Uterus (tissue), 3 donors: ENCODE measurements at regions not wholly inside any gene's neighbourhood (a gene's known extent, or its start where the extent isn't known, plus 50 kb on each side); places are given as distances from the start of the nearest gene placed in this dataset.

ENCODE experiments used
- DNase-seq, 2 donors: peaks; one replicate each; pipeline ENCODE4 v3.0.0-alpha.2; 2019 to 2020
- H3K27ac ChIP-seq, 2 donors: fragments of 200-600 bp; sonication (generic); 1 replicate in 1 of 2; 2 replicates in 1 of 2; pipeline ENCODE4 v1.5.1; 2016 to 2018
- H3K27me3 ChIP-seq, 2 donors: fragments of 200-600 bp; sonication (generic); one replicate each; pipeline ENCODE4 v1.5.1; 2018 to 2019; ENCODE audit warnings: control low read depth in 1 of 2
- H3K36me3 ChIP-seq, 2 donors: fragments of 200-600 bp; sonication (generic); one replicate each; pipeline ENCODE4 v1.5.1; 2019; ENCODE audit warnings: control low read depth in 1 of 2
- H3K4me1 ChIP-seq, 2 donors: fragments of 200-600 bp; sonication (generic); one replicate each; pipeline ENCODE4 v1.5.1; 2018 to 2019; ENCODE audit warnings: control low read depth in 1 of 2
- H3K4me3 ChIP-seq, 2 donors: fragments of 200-600 bp; sonication (generic); 1 replicate in 1 of 2; 2 replicates in 1 of 2; pipeline ENCODE4 v1.5.1; 2018 to 2019; ENCODE audit warnings: mild to moderate bottlenecking in 1 of 2
- H3K9me3 ChIP-seq, 2 donors: fragments of 200-600 bp; sonication (generic); one replicate each; pipeline ENCODE4 v1.5.1; 2019; ENCODE audit warnings: control low read depth in 1 of 2
- POLR2A ChIP-seq, 2 donors: fragments of 450-650 bp; IDR thresholded peaks; one replicate each; pipeline ENCODE4 v1.6.1; 2016; ENCODE audit warnings: antibody characterized with exemption in 2 of 2, mild to moderate bottlenecking in 1 of 2, moderate library complexity in 1 of 2
- intact Hi-C: fragments of 100-400 bp; cut with DNase I; formaldehyde crosslinking; loops from one replicate; pipeline ENCODE4 v1.15.1; 2023; ENCODE audit warnings: low total_unique reads
- TF ChIP-seq, protein P1 (sequence below), 4 experiments: fragments of 200-600 bp in 2 of 4; fragments of 450-650 bp in 2 of 4; sonication (generic) in 2 of 4; IDR thresholded peaks; one replicate each; pipeline ENCODE4 v1.5.1; 2016 to 2019; ENCODE audit warnings: antibody characterized with exemption in 4 of 4, mild to moderate bottlenecking in 2 of 4, moderate library complexity in 1 of 4
- donor health status: DM: yes; HTN: yes; CAD: no.

DNA sequence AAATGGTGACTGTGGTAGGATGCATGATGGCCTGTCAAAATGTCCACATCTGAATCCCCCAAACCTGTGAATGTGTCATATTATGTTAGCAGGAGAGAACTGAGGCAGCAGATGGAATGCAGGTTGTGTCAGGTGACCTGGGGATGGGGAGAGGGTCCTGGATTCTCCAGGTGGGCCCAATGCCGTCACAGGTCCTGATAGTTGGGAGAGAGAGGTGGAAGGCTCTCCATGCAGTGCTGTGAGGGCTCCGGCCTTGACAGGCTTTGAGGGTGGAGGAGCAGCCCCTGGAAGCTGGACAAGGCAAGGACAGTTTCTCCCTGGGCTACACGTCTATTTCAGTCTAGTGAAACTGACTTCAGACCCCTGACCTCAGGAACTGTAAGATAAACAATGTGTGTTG is 330.9 kb upstream of the ZNF32 start:
- Histone ChIP-seq H3K27ac (no peak overlapping the region), H3K4me1 (no peaks in the 10 kb centered on the region), H3K4me3 (no peak overlapping the region), H3K9me3 (no peaks in the 10 kb centered on the region), H3K36me3 (no peaks in the 10 kb centered on the region), H3K27me3 (no peaks in the 10 kb centered on the region)
- no peak for DNase-seq
- intact Hi-C loops = no loop called here
- TF ChIP-seq, protein P1, sequence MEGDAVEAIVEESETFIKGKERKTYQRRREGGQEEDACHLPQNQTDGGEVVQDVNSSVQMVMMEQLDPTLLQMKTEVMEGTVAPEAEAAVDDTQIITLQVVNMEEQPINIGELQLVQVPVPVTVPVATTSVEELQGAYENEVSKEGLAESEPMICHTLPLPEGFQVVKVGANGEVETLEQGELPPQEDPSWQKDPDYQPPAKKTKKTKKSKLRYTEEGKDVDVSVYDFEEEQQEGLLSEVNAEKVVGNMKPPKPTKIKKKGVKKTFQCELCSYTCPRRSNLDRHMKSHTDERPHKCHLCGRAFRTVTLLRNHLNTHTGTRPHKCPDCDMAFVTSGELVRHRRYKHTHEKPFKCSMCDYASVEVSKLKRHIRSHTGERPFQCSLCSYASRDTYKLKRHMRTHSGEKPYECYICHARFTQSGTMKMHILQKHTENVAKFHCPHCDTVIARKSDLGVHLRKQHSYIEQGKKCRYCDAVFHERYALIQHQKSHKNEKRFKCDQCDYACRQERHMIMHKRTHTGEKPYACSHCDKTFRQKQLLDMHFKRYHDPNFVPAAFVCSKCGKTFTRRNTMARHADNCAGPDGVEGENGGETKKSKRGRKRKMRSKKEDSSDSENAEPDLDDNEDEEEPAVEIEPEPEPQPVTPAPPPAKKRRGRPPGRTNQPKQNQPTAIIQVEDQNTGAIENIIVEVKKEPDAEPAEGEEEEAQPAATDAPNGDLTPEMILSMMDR (IDR thresholded peaks at IDR 0.05) = no peak
- no peak for TF ChIP-seq POLR2A (IDR thresholded peaks at IDR 0.05)

DNA sequence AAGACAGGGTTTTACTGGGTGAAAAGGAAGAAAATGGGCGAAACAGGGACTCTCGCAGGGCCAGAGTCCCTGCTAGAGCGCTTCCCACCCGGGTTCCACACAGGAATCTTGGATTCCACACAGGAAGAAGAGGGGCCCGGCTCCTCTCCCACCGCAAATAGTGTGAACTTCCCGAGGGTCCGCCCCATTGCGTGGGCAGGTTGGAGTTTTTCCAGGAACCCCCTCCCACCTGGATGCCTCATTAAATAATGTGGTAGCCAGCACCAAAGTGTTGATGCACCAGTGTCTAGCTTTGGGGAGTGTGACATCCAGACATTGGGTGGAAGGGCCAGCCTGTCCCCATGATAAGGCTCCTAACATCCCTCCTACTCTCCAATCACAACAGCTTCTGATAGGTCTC is 330.3 kb upstream of the ZNF32 start:
- Histone ChIP-seq H3K4me1 (no peaks in the 10 kb centered on the region), H3K4me3 (no peak overlapping the region), H3K36me3 (no peaks in the 10 kb centered on the region), H3K27ac (no peak overlapping the region), H3K27me3 (no peaks in the 10 kb centered on the region), H3K9me3 (no peaks in the 10 kb centered on the region)
- intact Hi-C loops = no loop called here
- TF ChIP-seq, protein P1 (IDR thresholded peaks at IDR 0.05) = no peak
- TF ChIP-seq POLR2A (IDR thresholded peaks at IDR 0.05) = no peak
- no peak for DNase-seq

DNA sequence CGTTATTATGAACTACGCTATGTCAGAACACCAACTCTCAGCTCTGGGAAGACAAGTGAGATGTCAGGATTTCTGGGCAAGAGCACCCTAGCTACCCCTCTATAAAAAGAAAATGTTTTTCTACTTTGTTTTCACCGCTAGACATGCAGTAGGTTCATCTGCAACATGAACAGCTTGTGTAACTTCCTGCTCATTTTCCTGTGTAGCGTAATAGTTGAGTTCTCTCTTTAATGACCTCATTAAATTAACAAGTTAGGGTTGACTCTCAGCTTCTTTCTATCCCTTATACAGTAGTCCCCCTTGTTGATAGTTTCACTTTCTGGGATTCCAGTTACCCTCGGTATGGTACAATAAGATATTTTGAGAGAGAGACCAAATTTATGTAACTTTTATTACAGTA is 329.4 kb upstream of the ZNF32 start:
- H3K4me1 ChIP-seq = no peaks in the 10 kb centered on the region
- H3K4me3 ChIP-seq = no peak overlapping the region
- H3K27ac ChIP-seq = no peak overlapping the region
- DNase-seq = no peak
- H3K9me3 ChIP-seq = no peaks in the 10 kb centered on the region
- TF ChIP-seq POLR2A (IDR thresholded peaks at IDR 0.05) = no peak
- TF ChIP-seq, protein P1 (IDR thresholded peaks at IDR 0.05) = no peak
- H3K36me3 ChIP-seq = no peaks in the 10 kb centered on the region
- intact Hi-C loops = no loop called here
- no peaks in the 10 kb centered on the region for H3K27me3 ChIP-seq

DNA sequence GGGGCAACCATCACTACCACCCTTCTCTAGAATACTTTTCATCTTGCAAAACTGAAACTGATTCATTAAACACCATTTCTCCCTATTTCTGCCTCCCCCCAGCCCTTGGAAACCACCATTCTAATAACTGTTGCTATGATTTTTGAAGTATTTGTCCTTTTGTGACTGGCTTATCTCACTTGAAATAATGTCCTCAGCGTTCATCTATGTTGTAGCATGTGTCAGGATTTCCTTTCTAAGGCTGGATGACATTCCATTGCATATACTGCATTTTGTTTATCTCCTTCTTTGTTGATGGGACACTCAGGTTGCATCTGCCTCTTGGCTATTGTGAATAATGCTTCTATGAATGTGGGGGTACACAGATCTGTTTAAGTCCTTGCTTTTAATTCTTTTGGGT is 327.6 kb upstream of the ZNF32 start:
- no peak for TF ChIP-seq POLR2A (IDR thresholded peaks at IDR 0.05)
- TF ChIP-seq, protein P1 (IDR thresholded peaks at IDR 0.05) = no peak
- H3K27me3 ChIP-seq = no peaks in the 10 kb centered on the region

DNA sequence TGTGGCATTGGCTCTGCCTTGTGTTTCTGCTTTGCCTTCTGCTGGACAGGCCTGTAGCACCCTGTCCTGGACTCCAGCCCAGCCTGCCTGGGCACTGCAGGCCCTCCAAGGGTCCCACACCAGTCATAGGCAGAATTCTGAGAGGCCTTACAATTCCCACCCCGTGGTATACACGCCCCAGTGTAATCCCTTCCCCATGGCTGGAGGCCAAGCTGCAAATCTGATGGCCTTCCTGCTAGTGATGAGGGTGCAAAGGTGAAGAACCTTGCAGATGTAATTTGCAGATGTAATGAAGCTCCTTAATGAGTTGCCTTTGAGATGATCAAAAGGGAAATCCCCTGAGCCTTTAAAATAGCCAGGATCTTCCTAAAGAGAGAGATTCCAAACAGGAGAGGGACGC is 325.1 kb upstream of the ZNF32 start:
- H3K4me1 ChIP-seq = no peaks in the 10 kb centered on the region
- TF ChIP-seq, protein P1 (IDR thresholded peaks at IDR 0.05) = no peak
- no peak for TF ChIP-seq POLR2A (IDR thresholded peaks at IDR 0.05)
- no peak overlapping the region for H3K4me3 ChIP-seq
- no peak for DNase-seq
- intact Hi-C loops = no loop called here
- H3K9me3 ChIP-seq = no peaks in the 10 kb centered on the region
- H3K36me3 ChIP-seq = no peaks in the 10 kb centered on the region
- no peaks in the 10 kb centered on the region for H3K27me3 ChIP-seq
- H3K27ac ChIP-seq = no peak overlapping the region

More for the DNA sequence above, 327.6 kb upstream of the ZNF32 start:
- H3K27ac ChIP-seq = no peak overlapping the region
- intact Hi-C loops = no loop called here
- H3K36me3 ChIP-seq = no peaks in the 10 kb centered on the region
- no peaks in the 10 kb centered on the region for H3K4me1 ChIP-seq
- H3K9me3 ChIP-seq = no peaks in the 10 kb centered on the region
- H3K4me3 ChIP-seq = no peak overlapping the region
- no peak for DNase-seq
